ENCODE measurements at regions not wholly inside any gene's neighbourhood (a gene's known extent, or its start where the extent isn't known, plus 50 kb on each side); places are given as distances from the start of the nearest gene placed in this dataset.

- TF ChIP-seq CTCF (IDR thresholded peaks at IDR 0.05; ENCODE audit: unreplicated experiment in 3 of 3): no peak
- no peak overlapping the region for H3K27ac Mint-ChIP-seq
- no peak overlapping the region for H3K4me3 Mint-ChIP-seq
- H3K4me1 Mint-ChIP-seq: no peaks in the 10 kb centered on the region
- no peaks in the 10 kb centered on the region for H3K27me3 Mint-ChIP-seq (ENCODE audit: low read depth)
- no peaks in the 10 kb centered on the region for H3K36me3 Mint-ChIP-seq (ENCODE audit: low read depth)
- H3K9me3 Mint-ChIP-seq: peaks cover 24% of the 10 kb centered on the region
These were observed 780.5 kb upstream of the GOT2 start for GRCh38 chr16:59514651-59515050.

- no peak for TF ChIP-seq CTCF (IDR thresholded peaks at IDR 0.05; ENCODE audit: unreplicated experiment in 3 of 3)
- Mint-ChIP-seq H3K4me3 (no peak overlapping the region), H3K27me3 (ENCODE audit: low read depth) (no peaks in the 10 kb centered on the region), H3K9me3 (peaks cover 17% of the 10 kb centered on the region), H3K4me1 (no peaks in the 10 kb centered on the region), H3K36me3 (ENCODE audit: low read depth) (no peaks in the 10 kb centered on the region), H3K27ac (no peak overlapping the region)
These were observed 775.9 kb upstream of the GOT2 start for GRCh38 chr16:59510008-59510424.

- no peaks in the 10 kb centered on the region for H3K36me3 Mint-ChIP-seq (ENCODE audit: low read depth)
These were observed 766.5 kb upstream of the GOT2 start for GRCh38 chr16:59500601-59501000.

GRCh38 chr16:59487067-59487466 lies 753.0 kb upstream of the GOT2 start:
- Mint-ChIP-seq H3K27me3 (ENCODE audit: low read depth) (no peaks in the 10 kb centered on the region), H3K4me1 (no peaks in the 10 kb centered on the region), H3K27ac (no peak overlapping the region), H3K36me3 (ENCODE audit: low read depth) (no peaks in the 10 kb centered on the region), H3K4me3 (no peak overlapping the region), H3K9me3 (peaks cover 2% of the 10 kb centered on the region)
- TF ChIP-seq CTCF (IDR thresholded peaks at IDR 0.05; ENCODE audit: unreplicated experiment in 3 of 3): no peak

More at GRCh38 chr16:59500601-59501000, 766.5 kb upstream of the GOT2 start:
- no peaks in the 10 kb centered on the region for H3K27me3 Mint-ChIP-seq (ENCODE audit: low read depth)
- no peaks in the 10 kb centered on the region for H3K4me1 Mint-ChIP-seq
- peaks cover 3% of the 10 kb centered on the region for H3K9me3 Mint-ChIP-seq
- H3K4me3 Mint-ChIP-seq: no peak overlapping the region
- no peak overlapping the region for H3K27ac Mint-ChIP-seq
- TF ChIP-seq CTCF (IDR thresholded peaks at IDR 0.05; ENCODE audit: unreplicated experiment in 3 of 3): no peak

- H3K27ac Mint-ChIP-seq: no peak overlapping the region
- H3K27me3 Mint-ChIP-seq (ENCODE audit: low read depth): no peaks in the 10 kb centered on the region
- TF ChIP-seq CTCF (IDR thresholded peaks at IDR 0.05; ENCODE audit: unreplicated experiment in 3 of 3): no peak
- H3K36me3 Mint-ChIP-seq (ENCODE audit: low read depth): no peaks in the 10 kb centered on the region
- H3K9me3 Mint-ChIP-seq: peaks cover 2% of the 10 kb centered on the region
- H3K4me1 Mint-ChIP-seq: no peaks in the 10 kb centered on the region
- no peak overlapping the region for H3K4me3 Mint-ChIP-seq
These were observed 750.9 kb upstream of the GOT2 start for GRCh38 chr16:59484833-59485516.

GRCh38 chr16:59478838-59479237 lies 744.7 kb upstream of the GOT2 start:
- Mint-ChIP-seq H3K27ac (no peak overlapping the region), H3K27me3 (ENCODE audit: low read depth) (no peaks in the 10 kb centered on the region), H3K36me3 (ENCODE audit: low read depth) (no peaks in the 10 kb centered on the region), H3K9me3 (no peaks in the 10 kb centered on the region), H3K4me3 (no peak overlapping the region), H3K4me1 (no peaks in the 10 kb centered on the region)
- TF ChIP-seq CTCF (IDR thresholded peaks at IDR 0.05; ENCODE audit: unreplicated experiment in 3 of 3): no peak

Data from nephron (organoid).